ENCODE measurements at regions not wholly inside any gene's neighbourhood (a gene's known extent, or its start where the extent isn't known, plus 50 kb on each side); places are given as distances from the start of the nearest gene placed in this dataset.

DNA sequence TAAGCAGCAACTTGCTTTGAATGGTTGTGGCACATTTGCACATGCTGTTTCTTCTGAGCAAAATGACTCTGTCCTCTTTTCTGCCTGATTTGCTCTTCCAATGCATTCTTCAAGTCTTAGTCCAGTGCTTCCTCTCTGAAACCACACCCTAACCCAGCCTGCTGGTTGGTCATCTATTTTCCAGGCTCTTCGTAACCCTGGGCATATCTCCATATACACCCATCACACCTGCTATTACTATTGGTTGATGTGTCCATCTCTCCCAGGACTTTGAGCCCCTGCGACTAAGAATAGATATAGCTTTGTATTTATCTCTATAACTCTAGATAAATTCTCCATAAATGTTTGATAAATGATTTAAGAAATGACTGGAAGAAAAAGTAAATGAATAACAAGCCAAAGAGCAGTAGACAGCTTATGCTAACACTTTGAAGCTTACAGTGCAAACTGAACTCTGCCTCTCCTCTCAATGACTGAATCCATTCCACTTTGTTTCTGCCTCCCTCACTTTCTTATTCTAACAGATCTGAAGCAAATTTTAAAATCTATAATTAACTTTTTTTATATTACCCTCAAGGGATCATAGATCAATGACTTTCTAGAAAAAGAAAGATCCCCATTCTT lies 59.7 kb upstream of the NT5E start:
- ATAC-seq (ENCODE audit: insufficient read depth, low FRiP score), result no peak
- H3K4me3 ChIP-seq, result no peak overlapping the region
- H3K4me1 ChIP-seq (ENCODE audit: control insufficient read depth in 5 of 5, insufficient read depth in 5 of 5, low read length in 5 of 5), result no peaks in the 10 kb centered on the region
- TF ChIP-seq CTCF (IDR thresholded peaks at IDR 0.05; ENCODE audit: control extremely low read depth, extremely low read depth), result no peak
- H3K36me3 ChIP-seq (ENCODE audit: control insufficient read depth in 4 of 4, insufficient read depth in 4 of 4, low read length in 4 of 4), result no peaks in the 10 kb centered on the region
- no peak overlapping the region for H3K9ac ChIP-seq (ENCODE audit: insufficient read depth in 1 of 2, low read length in 2 of 2)
- DNase-seq, result peak in 1 of 3 donors; percentile 27
- no peaks in the 10 kb centered on the region for H3K9me3 ChIP-seq (ENCODE audit: control insufficient read depth in 4 of 4, insufficient read depth in 3 of 4, low read length in 3 of 4)
- H3K27me3 ChIP-seq (ENCODE audit: control insufficient read depth in 3 of 3, insufficient read depth in 3 of 3, low read length in 2 of 3), result no peaks in the 10 kb centered on the region
- no peak overlapping the region for H3K27ac ChIP-seq (ENCODE audit: low read depth in 1 of 2, low read length in 1 of 2)
- WGBS, 2 donors, result 76 to 87% methylated on average over 2 of the region's 2 CpGs

DNA sequence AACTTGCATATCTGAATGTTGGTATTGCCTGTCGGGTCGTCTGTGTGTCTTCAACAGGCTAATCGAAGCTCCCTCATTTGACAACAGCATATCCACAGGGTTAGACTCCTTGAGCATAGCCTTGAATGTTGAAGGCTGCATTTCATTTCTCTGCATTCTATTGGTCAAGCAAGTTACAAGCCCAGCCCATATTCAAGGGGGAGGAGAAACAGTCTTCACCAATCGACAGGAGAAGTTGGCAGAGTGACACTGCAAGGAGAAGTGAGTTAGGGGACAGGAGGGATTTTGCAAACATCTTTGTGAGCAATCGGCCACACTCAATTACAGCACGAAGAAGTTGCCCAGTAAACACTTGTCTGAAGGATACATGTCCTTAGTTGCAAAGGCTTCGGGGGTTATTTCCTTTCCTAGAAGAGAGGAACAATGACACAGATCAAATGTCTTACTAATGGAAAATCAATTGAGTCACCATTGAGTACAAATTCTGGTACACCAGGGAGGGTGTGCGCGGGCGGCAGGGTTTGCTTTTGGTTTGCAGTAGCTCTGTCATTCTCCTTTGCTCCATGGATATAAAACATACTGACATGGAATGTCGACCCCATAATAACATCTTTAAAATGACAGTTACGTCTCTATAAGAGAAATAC lies 60.6 kb upstream of the NT5E start:
- no peak overlapping the region for H3K27ac ChIP-seq (ENCODE audit: low read depth in 1 of 2, low read length in 1 of 2)
- DNase-seq, result no peak
- no peak for TF ChIP-seq CTCF (IDR thresholded peaks at IDR 0.05; ENCODE audit: control extremely low read depth, extremely low read depth)
- ATAC-seq (ENCODE audit: insufficient read depth, low FRiP score), result no peak
- H3K4me1 ChIP-seq (ENCODE audit: control insufficient read depth in 5 of 5, insufficient read depth in 5 of 5, low read length in 5 of 5), result no peaks in the 10 kb centered on the region
- H3K36me3 ChIP-seq (ENCODE audit: control insufficient read depth in 4 of 4, insufficient read depth in 4 of 4, low read length in 4 of 4), result no peaks in the 10 kb centered on the region
- no peaks in the 10 kb centered on the region for H3K9me3 ChIP-seq (ENCODE audit: control insufficient read depth in 4 of 4, insufficient read depth in 3 of 4, low read length in 3 of 4)
- WGBS, 2 donors, result 83 to 87% methylated on average over 12 of the region's 12 CpGs
- H3K4me3 ChIP-seq, result no peak overlapping the region
- no peaks in the 10 kb centered on the region for H3K27me3 ChIP-seq (ENCODE audit: control insufficient read depth in 3 of 3, insufficient read depth in 3 of 3, low read length in 2 of 3)
- no peak overlapping the region for H3K9ac ChIP-seq (ENCODE audit: insufficient read depth in 1 of 2, low read length in 2 of 2)

GRCh38 chr6:85388531-85388930 lies 61.4 kb upstream of the NT5E start:
- WGBS, 2 donors, result 90 to 95% methylated on average over 3 of the region's 3 CpGs
- H3K4me3 ChIP-seq, result no peak overlapping the region
- no peak for TF ChIP-seq CTCF (IDR thresholded peaks at IDR 0.05; ENCODE audit: control extremely low read depth, extremely low read depth)
- no peak overlapping the region for H3K27ac ChIP-seq (ENCODE audit: low read depth in 1 of 2, low read length in 1 of 2)
- H3K9me3 ChIP-seq (ENCODE audit: control insufficient read depth in 4 of 4, insufficient read depth in 3 of 4, low read length in 3 of 4), result no peaks in the 10 kb centered on the region
- DNase-seq (no peak), ATAC-seq (ENCODE audit: insufficient read depth, low FRiP score) (no peak)
- H3K27me3 ChIP-seq (ENCODE audit: control insufficient read depth in 3 of 3, insufficient read depth in 3 of 3, low read length in 2 of 3), result no peaks in the 10 kb centered on the region
- no peak overlapping the region for H3K9ac ChIP-seq (ENCODE audit: insufficient read depth in 1 of 2, low read length in 2 of 2)
- no peaks in the 10 kb centered on the region for H3K4me1 ChIP-seq (ENCODE audit: control insufficient read depth in 5 of 5, insufficient read depth in 5 of 5, low read length in 5 of 5)
- H3K36me3 ChIP-seq (ENCODE audit: control insufficient read depth in 4 of 4, insufficient read depth in 4 of 4, low read length in 4 of 4), result no peaks in the 10 kb centered on the region

All from lung (tissue), 11 donors.